Muscle layer of colon (tissue), 2 donors: ENCODE measurements at regions not wholly inside any gene's neighbourhood (a gene's known extent, or its start where the extent isn't known, plus 50 kb on each side); places are given as distances from the start of the nearest gene placed in this dataset.
"Not testable (repeated sequence)": the region's sequence is repeated elsewhere in the genome, so short reads cannot be mapped to it uniquely, and the experiment has no call there.

Source experiments
- H3K27ac ChIP-seq: one replicate; pipeline ENCODE4 v1.7.0; 2013; ENCODE audit warnings: low read depth, mild to moderate bottlenecking, low read length, moderate library complexity
- H3K27me3 ChIP-seq, 2 donors: one replicate each; pipeline ENCODE4 v1.7.0; 2013; ENCODE audit warnings: low read length in 2 of 2, mild to moderate bottlenecking in 2 of 2; ENCODE audit not compliant: insufficient read depth in 2 of 2, control insufficient read depth in 1 of 2
- H3K36me3 ChIP-seq: one replicate; pipeline ENCODE4 v1.7.0; 2013; ENCODE audit warnings: mild to moderate bottlenecking, low read length; ENCODE audit not compliant: insufficient read depth
- H3K4me1 ChIP-seq: one replicate; pipeline ENCODE4 v1.7.0; 2013; ENCODE audit warnings: mild to moderate bottlenecking, low read length; ENCODE audit not compliant: insufficient read depth
- H3K4me3 ChIP-seq, 2 donors: one replicate each; pipeline ENCODE4 v1.7.0; 2013; ENCODE audit warnings: low read length in 2 of 2, low read depth in 1 of 2, mild to moderate bottlenecking in 1 of 2, moderate library complexity in 1 of 2
- H3K9ac ChIP-seq: one replicate; pipeline ENCODE4 v1.7.0; 2013; ENCODE audit warnings: low read length
- H3K9me3 ChIP-seq: one replicate; pipeline ENCODE4 v1.7.0; 2013; ENCODE audit warnings: mild to moderate bottlenecking, low read length
- donor health status: abdominal sarcoma.
- donor health status: Adenocarcinoma of cecum.

- H3K4me3 ChIP-seq, H3K36me3 ChIP-seq, H3K27me3 ChIP-seq, H3K9ac ChIP-seq, H3K4me1 ChIP-seq, H3K27ac ChIP-seq, H3K9me3 ChIP-seq: not testable (repeated sequence)
These were observed 392.9 kb downstream of the GOLGA6L6 start for GRCh38 chr15:20148679-20149078.

GRCh38 chr15:20148008-20148407 is 393.6 kb downstream of the GOLGA6L6 start:
- H3K36me3 ChIP-seq, H3K27ac ChIP-seq, H3K9me3 ChIP-seq, H3K4me3 ChIP-seq, H3K9ac ChIP-seq, H3K27me3 ChIP-seq, H3K4me1 ChIP-seq: not testable (repeated sequence)

GRCh38 chr15:20144333-20145036 is 397.1 kb downstream of the GOLGA6L6 start:
- not testable (repeated sequence) for H3K27ac ChIP-seq, H3K9ac ChIP-seq, H3K4me3 ChIP-seq, H3K4me1 ChIP-seq, H3K27me3 ChIP-seq, H3K36me3 ChIP-seq, H3K9me3 ChIP-seq

- not testable (repeated sequence) for H3K27me3 ChIP-seq, H3K9me3 ChIP-seq, H3K4me1 ChIP-seq, H3K36me3 ChIP-seq, H3K9ac ChIP-seq, H3K4me3 ChIP-seq, H3K27ac ChIP-seq
These were observed 398.7 kb downstream of the GOLGA6L6 start for GRCh38 chr15:20142906-20143305.

- not testable (repeated sequence) for H3K4me1 ChIP-seq, H3K27ac ChIP-seq, H3K27me3 ChIP-seq, H3K9ac ChIP-seq, H3K4me3 ChIP-seq, H3K36me3 ChIP-seq, H3K9me3 ChIP-seq
These were observed 399.2 kb downstream of the GOLGA6L6 start for GRCh38 chr15:20142410-20142809.

- H3K9ac ChIP-seq, H3K27me3 ChIP-seq, H3K4me1 ChIP-seq, H3K27ac ChIP-seq, H3K4me3 ChIP-seq, H3K9me3 ChIP-seq, H3K36me3 ChIP-seq: not testable (repeated sequence)
These were observed 416.9 kb downstream of the GOLGA6L6 start for GRCh38 chr15:20124668-20125067.

- no peak overlapping the region for H3K9ac ChIP-seq
- no peak overlapping the region for H3K4me3 ChIP-seq
- H3K27ac ChIP-seq = no peak overlapping the region
- H3K9me3 ChIP-seq = no peaks in the 10 kb centered on the region
- H3K4me1 ChIP-seq = no peaks in the 10 kb centered on the region
- H3K27me3 ChIP-seq = no peaks in the 10 kb centered on the region
- H3K36me3 ChIP-seq = no peaks in the 10 kb centered on the region
These were observed 435.6 kb downstream of the GOLGA6L6 start for GRCh38 chr15:20106026-20106425.

GRCh38 chr15:20105011-20105990 is 436.3 kb downstream of the GOLGA6L6 start:
- not testable (repeated sequence) for H3K9ac ChIP-seq, H3K36me3 ChIP-seq, H3K27me3 ChIP-seq, H3K9me3 ChIP-seq, H3K4me1 ChIP-seq, H3K4me3 ChIP-seq, H3K27ac ChIP-seq

GRCh38 chr15:20104551-20104950 is 437.0 kb downstream of the GOLGA6L6 start:
- H3K4me1 ChIP-seq, H3K36me3 ChIP-seq, H3K27me3 ChIP-seq, H3K9ac ChIP-seq, H3K9me3 ChIP-seq, H3K27ac ChIP-seq, H3K4me3 ChIP-seq: not testable (repeated sequence)

GRCh38 chr15:20102862-20103261 is 438.7 kb downstream of the GOLGA6L6 start:
- not testable (repeated sequence) for H3K27ac ChIP-seq, H3K36me3 ChIP-seq, H3K9me3 ChIP-seq, H3K9ac ChIP-seq, H3K4me1 ChIP-seq, H3K27me3 ChIP-seq, H3K4me3 ChIP-seq

- not testable (repeated sequence) for H3K9me3 ChIP-seq, H3K36me3 ChIP-seq, H3K27me3 ChIP-seq, H3K27ac ChIP-seq, H3K4me1 ChIP-seq, H3K9ac ChIP-seq, H3K4me3 ChIP-seq
These were observed 439.4 kb downstream of the GOLGA6L6 start for GRCh38 chr15:20102209-20102608.

- H3K9me3 ChIP-seq, H3K36me3 ChIP-seq, H3K4me3 ChIP-seq, H3K9ac ChIP-seq, H3K4me1 ChIP-seq, H3K27ac ChIP-seq, H3K27me3 ChIP-seq: not testable (repeated sequence)
These were observed 440.3 kb downstream of the GOLGA6L6 start for GRCh38 chr15:20101281-20101680.
